HEK293 (cell line): ENCODE measurements at regions not wholly inside any gene's neighbourhood (a gene's known extent, or its start where the extent isn't known, plus 50 kb on each side); places are given as distances from the start of the nearest gene placed in this dataset.

Source experiments
- CTCF ChIP-seq: fragments of 450-650 bp; formaldehyde crosslinking; IDR thresholded peaks from 2 replicates; pipeline ENCODE4 v1.5.1; 2016; ENCODE audit warnings: missing biosample characterization, missing genetic modification characterization
- HOXD13 ChIP-seq: sonication (generic); formaldehyde crosslinking; IDR thresholded peaks from 2 replicates; pipeline ENCODE4 v1.8.0; 2022; ENCODE audit warnings: missing genetic modification reagents, borderline replicate concordance
- TCF7L2 ChIP-seq: IDR thresholded peaks from 2 replicates; pipeline ENCODE4 v1.6.1; 2011; ENCODE audit warnings: low read depth, mild to moderate bottlenecking, inconsistent platforms, low read length, moderate library complexity, borderline replicate concordance
- TSHZ1 ChIP-seq: fragments of 450-650 bp; formaldehyde crosslinking; IDR thresholded peaks from 2 replicates; pipeline ENCODE4 v1.5.1; 2016; ENCODE audit warnings: missing biosample characterization, missing genetic modification characterization, borderline replicate concordance
- YY1 ChIP-seq: fragments of 450-650 bp; formaldehyde crosslinking; IDR thresholded peaks from 2 replicates; pipeline ENCODE4 v1.5.1; 2018; ENCODE audit warnings: missing biosample characterization, missing genetic modification characterization
- ZBTB11 ChIP-seq: fragments of 450-650 bp; formaldehyde crosslinking; conservative IDR thresholded peaks from 2 replicates; pipeline ENCODE4 v1.5.1; 2016; ENCODE audit warnings: low read depth, missing biosample characterization, missing genetic modification characterization
- ZFP3 ChIP-seq: fragments of 450-650 bp; formaldehyde crosslinking; IDR thresholded peaks from 2 replicates; pipeline ENCODE4 v1.5.1; 2016; ENCODE audit warnings: low read depth, missing biosample characterization, missing genetic modification characterization
- ZNF114 ChIP-seq: fragments of 450-650 bp; formaldehyde crosslinking; IDR thresholded peaks from 2 replicates; pipeline ENCODE4 v1.5.0; 2017; ENCODE audit warnings: missing biosample characterization, missing genetic modification characterization
- ZNF311 ChIP-seq: fragments of 450-650 bp; formaldehyde crosslinking; IDR thresholded peaks from 2 replicates; pipeline ENCODE4 v1.5.1; 2017; ENCODE audit warnings: missing biosample characterization, missing genetic modification characterization, borderline replicate concordance
- ZNF449 ChIP-seq: fragments of 450-650 bp; formaldehyde crosslinking; IDR thresholded peaks from 2 replicates; pipeline ENCODE4 v1.5.1; 2017; ENCODE audit warnings: missing biosample characterization, mild to moderate bottlenecking, missing genetic modification characterization, moderate library complexity
- ZNF549 ChIP-seq: fragments of 450-650 bp; IDR thresholded peaks from 2 replicates; pipeline ENCODE4 v1.5.1; 2018; ENCODE audit warnings: missing biosample characterization, missing genetic modification characterization, mild to moderate bottlenecking, inconsistent platforms, moderate library complexity
- ZNF707 ChIP-seq: fragments of 450-650 bp; formaldehyde crosslinking; IDR thresholded peaks from 2 replicates; pipeline ENCODE4 v1.5.1; 2016; ENCODE audit warnings: missing biosample characterization, missing genetic modification characterization
- ZNF785 ChIP-seq: fragments of 450-650 bp; formaldehyde crosslinking; IDR thresholded peaks from 2 replicates; pipeline ENCODE4 v1.5.1; 2016; ENCODE audit warnings: missing biosample characterization, missing genetic modification characterization
- ZNF792 ChIP-seq: fragments of 450-650 bp; formaldehyde crosslinking; IDR thresholded peaks from 2 replicates; pipeline ENCODE4 v1.5.1; 2016; ENCODE audit warnings: missing biosample characterization, missing genetic modification characterization

GRCh38 chr2:240285725-240286124 lies 145.3 kb upstream of the OTOS start:
- TF ChIP-seq CTCF (no peak), TSHZ1 (tag by site-specific recombination) (no peak), ZNF311 (tag by site-specific recombination) (no peak), YY1 (tag by site-specific recombination) (no peak), ZBTB11 (tag by site-specific recombination) (no peak), ZNF792 (tag by site-specific recombination) (no peak), ZNF449 (tag by site-specific recombination) (no peak), ZFP3 (tag by site-specific recombination) (no peak), ZNF114 (tag by site-specific recombination) (no peak), ZNF549 (tag by site-specific recombination) (no peak), ZNF707 (tag by site-specific recombination) (no peak), HOXD13 (CRISPR knock-in tag) (no peak), ZNF785 (tag by site-specific recombination) (no peak), TCF7L2 (no peak)
